ENCODE measurements at regions not wholly inside any gene's neighbourhood (a gene's known extent, or its start where the extent isn't known, plus 50 kb on each side); places are given as distances from the start of the nearest gene placed in this dataset.

DNA sequence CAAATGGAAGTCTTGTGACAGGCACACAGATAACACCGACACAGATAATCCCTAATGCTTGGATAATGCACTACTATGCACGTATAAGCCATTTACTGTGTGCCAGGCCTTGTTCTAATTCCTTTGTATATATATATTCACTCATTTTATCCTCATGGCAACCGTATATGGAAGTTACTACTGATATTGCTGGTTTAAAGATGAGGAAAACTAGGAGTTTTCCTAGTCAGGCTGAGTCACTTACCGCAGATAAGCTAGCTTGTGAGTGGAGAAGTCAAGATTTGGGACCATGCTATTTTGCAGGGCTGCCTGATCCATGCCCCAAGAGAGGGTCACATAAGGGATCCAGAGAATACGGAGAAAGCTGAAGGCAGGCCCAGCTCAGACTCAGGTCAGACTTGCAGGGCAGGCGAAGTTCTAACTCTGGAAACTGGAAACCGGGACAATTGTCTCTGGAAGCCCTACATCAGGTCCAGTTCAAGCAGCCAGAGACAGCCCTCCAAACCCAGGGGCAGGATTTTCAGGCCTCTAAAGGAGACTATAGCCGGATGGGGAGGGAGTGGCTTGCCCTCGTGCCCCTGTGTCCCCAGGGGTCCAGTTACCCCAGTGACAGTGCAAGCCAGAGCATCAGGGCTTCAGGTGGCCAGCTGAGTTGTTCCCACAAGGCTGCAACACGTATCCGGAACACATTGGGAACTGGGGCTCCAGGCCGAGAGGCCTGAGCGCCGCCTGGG is 534.8 kb downstream of the INSC start:
- TF ChIP-seq, protein P1, sequence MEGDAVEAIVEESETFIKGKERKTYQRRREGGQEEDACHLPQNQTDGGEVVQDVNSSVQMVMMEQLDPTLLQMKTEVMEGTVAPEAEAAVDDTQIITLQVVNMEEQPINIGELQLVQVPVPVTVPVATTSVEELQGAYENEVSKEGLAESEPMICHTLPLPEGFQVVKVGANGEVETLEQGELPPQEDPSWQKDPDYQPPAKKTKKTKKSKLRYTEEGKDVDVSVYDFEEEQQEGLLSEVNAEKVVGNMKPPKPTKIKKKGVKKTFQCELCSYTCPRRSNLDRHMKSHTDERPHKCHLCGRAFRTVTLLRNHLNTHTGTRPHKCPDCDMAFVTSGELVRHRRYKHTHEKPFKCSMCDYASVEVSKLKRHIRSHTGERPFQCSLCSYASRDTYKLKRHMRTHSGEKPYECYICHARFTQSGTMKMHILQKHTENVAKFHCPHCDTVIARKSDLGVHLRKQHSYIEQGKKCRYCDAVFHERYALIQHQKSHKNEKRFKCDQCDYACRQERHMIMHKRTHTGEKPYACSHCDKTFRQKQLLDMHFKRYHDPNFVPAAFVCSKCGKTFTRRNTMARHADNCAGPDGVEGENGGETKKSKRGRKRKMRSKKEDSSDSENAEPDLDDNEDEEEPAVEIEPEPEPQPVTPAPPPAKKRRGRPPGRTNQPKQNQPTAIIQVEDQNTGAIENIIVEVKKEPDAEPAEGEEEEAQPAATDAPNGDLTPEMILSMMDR (IDR thresholded peaks at IDR 0.05) = no peak
- TF ChIP-seq POLR2A (IDR thresholded peaks at IDR 0.05) = no peak
